MCF 10A (cell line): ENCODE measurements at regions not wholly inside any gene's neighbourhood (a gene's known extent, or its start where the extent isn't known, plus 50 kb on each side); places are given as distances from the start of the nearest gene placed in this dataset.

Experiments used
- BruUV-seq: library from RNA; stranded (reverse); fragments of 400-500 nt; replicated peaks from 2 replicates; lab custom pipeline; 2021; lab: Mats Ljungman, UMichigan
- CTCF ChIA-PET: fragments of 300-600 bp; sonication (Branson Sonifier 250); formaldehyde crosslinking; extraction: SDS; loops from one replicate; lab custom pipeline; 2021; ENCODE audit warnings: antibody characterized with exemption, inconsistent platforms; lab: Yijun Ruan, JAX
- POLR2A ChIA-PET: fragments of 300-600, 350-650 bp; sonication (Branson Sonifier 250); formaldehyde crosslinking; extraction: SDS; loops from one replicate; lab custom pipeline; 2020; ENCODE audit warnings: antibody characterized with exemption, inconsistent platforms; lab: Yijun Ruan, JAX
- DNase-seq: peaks from one replicate; pipeline ENCODE4 v3.0.0-alpha.2; 2018; ENCODE audit not compliant: unreplicated experiment
- H3K27ac Mint-ChIP-seq: one replicate; pipeline ENCODE4 v1.8.0; 2022; ENCODE audit warnings: mild to moderate bottlenecking, low read depth, mixed read lengths; ENCODE audit not compliant: unreplicated experiment
- H3K27me3 Mint-ChIP-seq: one replicate; pipeline ENCODE4 v1.8.0; 2022; ENCODE audit warnings: mixed read lengths; ENCODE audit not compliant: insufficient read depth, unreplicated experiment
- H3K36me3 Mint-ChIP-seq: one replicate; pipeline ENCODE4 v1.8.0; 2022; ENCODE audit warnings: mild to moderate bottlenecking, moderate library complexity, mixed read lengths; ENCODE audit not compliant: insufficient read depth, unreplicated experiment
- H3K4me1 Mint-ChIP-seq: one replicate; pipeline ENCODE4 v1.8.0; 2022; ENCODE audit warnings: mixed read lengths; ENCODE audit not compliant: insufficient read depth, unreplicated experiment
- H3K4me3 Mint-ChIP-seq: one replicate; pipeline ENCODE4 v1.8.0; 2022; ENCODE audit warnings: mild to moderate bottlenecking, moderate library complexity, mixed read lengths; ENCODE audit not compliant: unreplicated experiment
- H3K9me3 Mint-ChIP-seq: one replicate; pipeline ENCODE4 v1.8.0; 2022; ENCODE audit warnings: mixed read lengths; ENCODE audit not compliant: unreplicated experiment
- CTCF ChIP-seq: fragments of 200-600 bp; IDR thresholded peaks from one replicate; pipeline ENCODE4 v1.8.0; 2022; ENCODE audit warnings: antibody characterized with exemption, mild to moderate bottlenecking; ENCODE audit not compliant: unreplicated experiment
- intact Hi-C: fragments of 100-400 bp; cut with micrococcal nuclease; formaldehyde crosslinking; loops from 2 replicates; pipeline ENCODE4 v1.14.1; 2022

- DNase-seq: no peak
- intact Hi-C loops: no loop called here
- no TSS peak for BruUV-seq
- TF ChIP-seq CTCF: no peak
- CTCF ChIA-PET: interaction anchor here (0.6 to 0.7 kb wide), 3 partner anchors 25 to 61 kb away, joined by 3 to 4 read pairs (median 3); no protein-coding TSS in a partner anchor
- Mint-ChIP-seq H3K4me3 (no peak overlapping the region), H3K27me3 (no peaks in the 10 kb centered on the region), H3K27ac (no peak overlapping the region), H3K36me3 (no peaks in the 10 kb centered on the region), H3K4me1 (no peaks in the 10 kb centered on the region), H3K9me3 (no peaks in the 10 kb centered on the region)
- POLR2A ChIA-PET: no interaction called here
Measured at GRCh38 chr3:16809993-16810392, 74.8 kb upstream of the PLCL2 start.

- BruUV-seq: no TSS peak
- TF ChIP-seq CTCF: no peak
- H3K9me3 Mint-ChIP-seq: no peaks in the 10 kb centered on the region
- H3K27me3 Mint-ChIP-seq: no peaks in the 10 kb centered on the region
- no peak for DNase-seq
- intact Hi-C loops: no loop called here
- H3K4me1 Mint-ChIP-seq: no peaks in the 10 kb centered on the region
- no peaks in the 10 kb centered on the region for H3K36me3 Mint-ChIP-seq
- ChIA-PET POLR2A (no interaction called here), CTCF (no interaction called here)
- H3K27ac Mint-ChIP-seq: no peak overlapping the region
- no peak overlapping the region for H3K4me3 Mint-ChIP-seq
Measured at GRCh38 chr3:16810593-16811367, 74.0 kb upstream of the PLCL2 start.

- no peaks in the 10 kb centered on the region for H3K9me3 Mint-ChIP-seq
- TF ChIP-seq CTCF: no peak
- ChIA-PET CTCF (interaction anchor here (0.6 kb wide), 1 partner anchor 10 kb away, joined by 3 read pairs; no protein-coding TSS in a partner anchor), POLR2A (no interaction called here)
- DNase-seq: no peak
- intact Hi-C loops: no loop called here
- H3K27me3 Mint-ChIP-seq: no peaks in the 10 kb centered on the region
- no peak overlapping the region for H3K4me3 Mint-ChIP-seq
- no peak overlapping the region for H3K27ac Mint-ChIP-seq
- no peaks in the 10 kb centered on the region for H3K4me1 Mint-ChIP-seq
- no peaks in the 10 kb centered on the region for H3K36me3 Mint-ChIP-seq
- no TSS peak for BruUV-seq
Measured at GRCh38 chr3:16811950-16812349, 72.8 kb upstream of the PLCL2 start.

- Mint-ChIP-seq H3K27me3 (no peaks in the 10 kb centered on the region), H3K4me1 (no peaks in the 10 kb centered on the region), H3K4me3 (no peak overlapping the region), H3K9me3 (no peaks in the 10 kb centered on the region), H3K36me3 (no peaks in the 10 kb centered on the region), H3K27ac (no peak overlapping the region)
- intact Hi-C loops: no loop called here
- no peak for TF ChIP-seq CTCF
- no TSS peak for BruUV-seq
- DNase-seq: no peak
- POLR2A ChIA-PET: no interaction called here
- CTCF ChIA-PET: interaction anchor here (0.6 kb wide), 1 partner anchor 29 kb away, joined by 3 read pairs; no protein-coding TSS in a partner anchor
Measured at GRCh38 chr3:16813336-16813735, 71.4 kb upstream of the PLCL2 start.
